Osteoblast (primary cell): ENCODE measurements at regions not wholly inside any gene's neighbourhood (a gene's known extent, or its start where the extent isn't known, plus 50 kb on each side); places are given as distances from the start of the nearest gene placed in this dataset.

Experiments
- DNase-seq: peaks from one replicate; pipeline ENCODE4 v3.0.0; 2011; ENCODE audit warnings: low spot score, mixed read lengths; ENCODE audit not compliant: insufficient read length; ENCODE audit errors: missing footprints
- H2AFZ ChIP-seq: 2 replicates; pipeline ENCODE4 v1.6.0; 2011; ENCODE audit warnings: mild to moderate bottlenecking, low read length
- H3K27ac ChIP-seq: 2 replicates; pipeline ENCODE4 v1.5.1; 2011; ENCODE audit warnings: mild to moderate bottlenecking, low read depth, low read length, moderate library complexity
- H3K27me3 ChIP-seq: 2 replicates; pipeline ENCODE4 v1.6.0; 2012; ENCODE audit warnings: mild to moderate bottlenecking, control low read depth, inconsistent platforms, low read length, moderate library complexity; ENCODE audit not compliant: insufficient read depth
- H3K36me3 ChIP-seq: 2 replicates; pipeline ENCODE4 v1.5.1; 2011; ENCODE audit warnings: mild to moderate bottlenecking, low read length, control low read depth, moderate library complexity; ENCODE audit not compliant: insufficient read depth
- H3K4me1 ChIP-seq: 2 replicates; pipeline ENCODE4 v1.5.1; 2011; ENCODE audit warnings: mild to moderate bottlenecking, low read length, control low read depth, moderate library complexity; ENCODE audit not compliant: insufficient read depth
- H3K4me2 ChIP-seq: 2 replicates; pipeline ENCODE4 v1.6.0; 2011; ENCODE audit warnings: mild to moderate bottlenecking, low read length; ENCODE audit not compliant: insufficient read depth
- H3K4me3 ChIP-seq: fragments of 200-600 bp; sonication (generic); 3 replicates; pipeline ENCODE4 v1.5.1; 2012; ENCODE audit warnings: mild to moderate bottlenecking, low read length, inconsistent platforms; ENCODE audit not compliant: insufficient read depth
- H3K79me2 ChIP-seq: 2 replicates; pipeline ENCODE4 v1.6.0; 2012; ENCODE audit warnings: mild to moderate bottlenecking, low read length, control low read depth, inconsistent platforms; ENCODE audit not compliant: insufficient read depth
- H3K9me3 ChIP-seq: 2 replicates; pipeline ENCODE4 v1.5.1; 2011; ENCODE audit warnings: low read depth, low read length, control low read depth
- H4K20me1 ChIP-seq: 2 replicates; pipeline ENCODE4 v1.6.0; 2012; ENCODE audit warnings: mild to moderate bottlenecking, low read length, control low read depth; ENCODE audit not compliant: insufficient read depth
- TF ChIP-seq, protein P1 (sequence below): IDR thresholded peaks from 2 replicates; pipeline ENCODE4 v1.5.1; 2011; ENCODE audit warnings: mild to moderate bottlenecking, low read depth, low read length, moderate library complexity; ENCODE audit errors: extremely low read depth

DNA sequence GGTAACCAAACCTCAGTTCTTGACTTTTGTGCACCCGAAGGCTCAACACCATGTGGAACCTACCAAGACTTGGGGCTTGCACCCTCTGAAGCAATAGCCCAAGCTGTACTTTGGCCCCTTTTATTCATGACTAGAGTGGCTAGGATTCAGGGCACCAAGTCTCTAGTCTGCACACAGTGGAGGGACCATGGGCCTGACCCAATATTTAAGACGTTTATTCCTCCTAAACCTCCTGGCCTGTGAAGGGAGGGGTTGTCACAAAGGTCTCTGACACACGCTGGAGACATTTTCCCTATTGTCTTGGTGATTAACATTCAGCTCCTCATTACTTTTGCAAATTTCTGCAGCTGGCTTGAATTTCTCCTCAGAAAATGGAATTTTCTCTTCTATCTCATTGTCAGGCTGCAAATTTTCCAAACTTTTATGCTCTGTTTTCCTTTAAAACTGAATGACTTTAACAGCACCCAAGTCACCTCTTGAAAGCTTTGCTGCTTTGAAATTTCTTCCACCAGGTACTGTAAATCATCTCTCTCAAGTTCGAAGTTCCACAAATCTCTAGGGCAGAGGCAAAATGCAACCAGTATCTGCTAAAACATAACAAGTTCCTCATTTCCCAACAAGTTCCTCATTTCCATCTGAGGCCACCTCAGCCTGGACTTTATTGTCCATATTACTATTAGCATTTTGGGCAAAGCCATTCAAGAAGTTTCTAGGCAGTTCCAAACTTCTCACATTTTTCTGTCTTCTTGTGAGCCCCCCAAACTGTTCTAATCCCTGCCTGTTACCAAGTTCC lies 481.4 kb upstream of the BTBD3 start:
- Histone ChIP-seq H3K4me3 (no peak overlapping the region), H3K27me3 (no peaks in the 10 kb centered on the region), H3K4me2 (no peak overlapping the region), H3K27ac (no peak overlapping the region), H4K20me1 (no peaks in the 10 kb centered on the region), H2AFZ (no peak overlapping the region), H3K4me1 (peaks cover 7% of the 10 kb centered on the region), H3K9me3 (no peaks in the 10 kb centered on the region), H3K36me3 (no peaks in the 10 kb centered on the region), H3K79me2 (no peaks in the 10 kb centered on the region)
- TF ChIP-seq, protein P1, sequence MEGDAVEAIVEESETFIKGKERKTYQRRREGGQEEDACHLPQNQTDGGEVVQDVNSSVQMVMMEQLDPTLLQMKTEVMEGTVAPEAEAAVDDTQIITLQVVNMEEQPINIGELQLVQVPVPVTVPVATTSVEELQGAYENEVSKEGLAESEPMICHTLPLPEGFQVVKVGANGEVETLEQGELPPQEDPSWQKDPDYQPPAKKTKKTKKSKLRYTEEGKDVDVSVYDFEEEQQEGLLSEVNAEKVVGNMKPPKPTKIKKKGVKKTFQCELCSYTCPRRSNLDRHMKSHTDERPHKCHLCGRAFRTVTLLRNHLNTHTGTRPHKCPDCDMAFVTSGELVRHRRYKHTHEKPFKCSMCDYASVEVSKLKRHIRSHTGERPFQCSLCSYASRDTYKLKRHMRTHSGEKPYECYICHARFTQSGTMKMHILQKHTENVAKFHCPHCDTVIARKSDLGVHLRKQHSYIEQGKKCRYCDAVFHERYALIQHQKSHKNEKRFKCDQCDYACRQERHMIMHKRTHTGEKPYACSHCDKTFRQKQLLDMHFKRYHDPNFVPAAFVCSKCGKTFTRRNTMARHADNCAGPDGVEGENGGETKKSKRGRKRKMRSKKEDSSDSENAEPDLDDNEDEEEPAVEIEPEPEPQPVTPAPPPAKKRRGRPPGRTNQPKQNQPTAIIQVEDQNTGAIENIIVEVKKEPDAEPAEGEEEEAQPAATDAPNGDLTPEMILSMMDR = no peak
- no peak for DNase-seq

DNA sequence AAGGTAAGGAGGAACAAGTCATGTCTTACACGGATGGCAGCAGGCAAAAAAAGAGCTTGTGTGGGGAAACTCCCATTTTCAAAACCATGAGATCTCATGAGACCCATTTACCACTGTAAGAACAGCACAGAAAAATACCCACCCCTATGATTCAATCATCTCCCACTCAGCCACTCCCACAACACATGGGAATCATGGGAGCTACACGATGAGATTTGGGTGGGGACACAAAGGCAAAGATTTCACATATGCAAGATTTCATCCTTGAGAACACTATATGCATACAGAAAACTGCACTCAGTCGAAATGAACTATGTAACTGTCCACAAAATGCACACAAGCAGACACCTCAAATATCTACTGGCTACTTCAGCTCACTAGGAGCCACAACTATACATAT lies 480.6 kb upstream of the BTBD3 start:
- no peak for DNase-seq

DNA sequence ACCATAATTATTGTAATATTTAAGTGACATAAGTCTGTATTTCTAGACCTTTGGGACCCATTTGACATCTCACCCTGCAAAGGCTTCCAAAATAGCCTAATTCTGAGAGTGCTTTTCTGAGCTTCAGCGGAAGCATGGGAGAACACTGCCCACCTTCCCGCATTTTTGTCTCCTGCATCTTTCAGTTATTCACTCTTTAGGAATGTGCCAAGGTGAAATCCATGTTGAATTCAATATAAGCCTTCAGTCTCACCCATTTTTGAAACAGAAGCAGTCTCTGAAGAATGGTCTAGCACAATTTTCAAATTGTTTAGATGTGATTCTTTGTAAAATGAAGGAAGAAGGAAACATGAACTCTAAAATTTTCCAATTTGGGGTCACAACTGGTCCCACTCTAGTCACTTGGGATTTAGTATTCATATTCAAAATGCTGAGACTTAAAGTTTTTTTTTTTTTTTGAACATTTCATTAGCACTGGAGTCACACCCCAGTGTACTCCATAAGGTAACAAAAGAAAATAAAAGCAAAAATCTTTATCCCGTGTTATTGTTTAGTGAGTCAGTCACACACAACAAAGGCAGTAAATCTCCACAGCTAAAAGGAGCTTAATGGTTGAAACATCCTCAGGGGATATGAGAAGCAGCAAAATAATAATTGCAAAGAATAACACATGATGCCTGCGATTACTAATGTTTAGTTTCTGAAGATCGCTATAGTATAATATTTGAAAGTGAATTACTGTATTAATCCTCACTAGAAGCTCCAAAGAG lies 479.9 kb upstream of the BTBD3 start:
- H3K4me3 ChIP-seq = no peak overlapping the region
- DNase-seq = no peak
- H3K27me3 ChIP-seq = no peaks in the 10 kb centered on the region
- no peaks in the 10 kb centered on the region for H3K9me3 ChIP-seq
- H3K27ac ChIP-seq = no peak overlapping the region
- no peak overlapping the region for H3K4me2 ChIP-seq
- H2AFZ ChIP-seq = no peak overlapping the region
- no peaks in the 10 kb centered on the region for H3K36me3 ChIP-seq
- TF ChIP-seq, protein P1 = no peak
- H3K79me2 ChIP-seq = no peaks in the 10 kb centered on the region
- no peaks in the 10 kb centered on the region for H4K20me1 ChIP-seq
- no peaks in the 10 kb centered on the region for H3K4me1 ChIP-seq

More for the DNA sequence above, 480.6 kb upstream of the BTBD3 start:
- TF ChIP-seq, protein P1 = no peak
- H3K27me3 ChIP-seq = no peaks in the 10 kb centered on the region
- H3K4me3 ChIP-seq = no peak overlapping the region
- H3K27ac ChIP-seq = no peak overlapping the region
- H3K4me2 ChIP-seq = no peak overlapping the region
- H3K79me2 ChIP-seq = no peaks in the 10 kb centered on the region
- no peaks in the 10 kb centered on the region for H3K9me3 ChIP-seq
- H2AFZ ChIP-seq = no peak overlapping the region
- peaks cover 6% of the 10 kb centered on the region for H3K4me1 ChIP-seq
- H4K20me1 ChIP-seq = no peaks in the 10 kb centered on the region
- H3K36me3 ChIP-seq = no peaks in the 10 kb centered on the region

DNA sequence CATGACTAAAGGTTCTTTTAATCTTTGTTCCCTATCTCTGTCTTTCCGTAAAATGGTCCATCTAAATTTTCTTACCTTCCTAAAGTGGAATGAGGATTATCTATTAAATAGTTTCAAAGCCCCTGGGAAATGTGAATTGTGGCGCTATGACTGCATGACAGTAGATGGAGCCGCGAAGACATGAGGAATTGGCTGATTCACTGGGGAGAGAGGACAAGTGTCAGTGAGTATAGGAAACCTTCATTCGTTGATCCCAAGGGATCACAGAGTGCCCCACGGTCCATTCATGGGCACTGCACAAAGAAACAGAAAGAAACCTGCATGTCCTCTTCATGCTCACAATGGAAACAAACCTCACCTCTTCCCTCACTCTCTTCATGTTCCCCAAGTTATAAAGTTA lies 479.3 kb upstream of the BTBD3 start:
- H3K36me3 ChIP-seq = no peaks in the 10 kb centered on the region
- no peak overlapping the region for H3K4me3 ChIP-seq
- TF ChIP-seq, protein P1 = no peak
- no peaks in the 10 kb centered on the region for H3K27me3 ChIP-seq
- DNase-seq = no peak
- no peaks in the 10 kb centered on the region for H3K4me1 ChIP-seq
- no peak overlapping the region for H3K27ac ChIP-seq
- no peak overlapping the region for H3K4me2 ChIP-seq
- H3K79me2 ChIP-seq = no peaks in the 10 kb centered on the region
- H4K20me1 ChIP-seq = no peaks in the 10 kb centered on the region
- no peaks in the 10 kb centered on the region for H3K9me3 ChIP-seq
- H2AFZ ChIP-seq = no peak overlapping the region
